MM.1S (cell line): ENCODE measurements at regions not wholly inside any gene's neighbourhood (a gene's known extent, or its start where the extent isn't known, plus 50 kb on each side); places are given as distances from the start of the nearest gene placed in this dataset.

ENCODE experiments used
- DNase-seq: peaks from one replicate; pipeline ENCODE4 v3.0.0-alpha.2; 2015
- H2AFZ ChIP-seq: fragments of 300-600 bp; sonication (generic); 2 replicates; pipeline ENCODE4 v1.6.0; 2016; ENCODE audit warnings: antibody characterized with exemption, low read length
- H3F3A ChIP-seq: fragments of 300-600 bp; sonication (generic); 2 replicates; pipeline ENCODE4 v1.6.1; 2016; ENCODE audit warnings: mild to moderate bottlenecking, antibody characterized with exemption, low read length, moderate library complexity, mixed read lengths; ENCODE audit not compliant: insufficient read depth
- H3K27ac ChIP-seq: fragments of 300-600 bp; sonication (generic); 2 replicates; pipeline ENCODE4 v1.5.1; 2016; ENCODE audit warnings: mild to moderate bottlenecking, low read length
- H3K27me3 ChIP-seq: fragments of 300-600 bp; sonication (generic); replicated peaks from 2 replicates; pipeline ENCODE4 v1.6.0; 2016; ENCODE audit warnings: low read length; ENCODE audit not compliant: insufficient read depth
- H3K36me3 ChIP-seq: fragments of 300-600 bp; sonication (generic); replicated peaks from 2 replicates; pipeline ENCODE4 v1.6.1; 2016; ENCODE audit warnings: mild to moderate bottlenecking, low read length, mixed read lengths; ENCODE audit not compliant: insufficient read depth
- H3K4me1 ChIP-seq: fragments of 300-600 bp; sonication (generic); 2 replicates; pipeline ENCODE4 v1.6.1; 2016; ENCODE audit warnings: low read length, mixed read lengths
- H3K4me2 ChIP-seq: fragments of 300-600 bp; sonication (generic); 2 replicates; pipeline ENCODE4 v1.6.0; 2016; ENCODE audit warnings: low read depth, low read length
- H3K4me3 ChIP-seq: fragments of 300-600 bp; sonication (generic); 2 replicates; pipeline ENCODE4 v1.5.1; 2016; ENCODE audit warnings: low read length, mixed read lengths
- H3K79me2 ChIP-seq: fragments of 300-600 bp; sonication (generic); 2 replicates; pipeline ENCODE4 v1.6.1; 2016; ENCODE audit warnings: mixed run types, low read length, mixed read lengths
- H3K9ac ChIP-seq: fragments of 300-600 bp; sonication (generic); 2 replicates; pipeline ENCODE4 v1.6.1; 2016; ENCODE audit warnings: low read length, mixed read lengths
- H3K9me2 ChIP-seq: fragments of 300-600 bp; sonication (generic); replicated peaks from 2 replicates; pipeline ENCODE4 v1.6.1; 2016; ENCODE audit warnings: mild to moderate bottlenecking, low read length, mixed read lengths; ENCODE audit not compliant: insufficient read depth
- H3K9me3 ChIP-seq: fragments of 300-600 bp; sonication (generic); replicated peaks from 2 replicates; pipeline ENCODE4 v1.6.1; 2016; ENCODE audit warnings: mild to moderate bottlenecking, low read length, mixed read lengths; ENCODE audit not compliant: insufficient read depth
- H4K20me1 ChIP-seq: fragments of 300-600 bp; sonication (generic); 2 replicates; pipeline ENCODE4 v1.6.1; 2016; ENCODE audit warnings: mild to moderate bottlenecking, low read length, moderate library complexity, mixed read lengths; ENCODE audit not compliant: insufficient read depth
- CTCF ChIP-seq: fragments of 300-600 bp; sonication (generic); IDR thresholded peaks from 2 replicates; pipeline ENCODE4 v1.5.1; 2016; ENCODE audit warnings: antibody characterized with exemption, low read length, mixed read lengths
- EZH2 ChIP-seq: fragments of 300-600 bp; sonication (generic); optimal IDR thresholded peaks from 2 replicates; pipeline ENCODE3; 2017; ENCODE audit warnings: low read depth, mild to moderate bottlenecking, antibody characterized with exemption, low read length, mixed read lengths
- EZH2phosphoT487 ChIP-seq: fragments of 300-600 bp; sonication (generic); IDR thresholded peaks from 2 replicates; pipeline ENCODE4 v1.6.1; 2018; ENCODE audit warnings: antibody characterized with exemption, low read length

GRCh38 chr7:119688831-119689230 lies 584.1 kb upstream of the KCND2 start:
- H3K4me3 ChIP-seq: no peak overlapping the region
- no peak overlapping the region for H3K27ac ChIP-seq
- no peaks in the 10 kb centered on the region for H4K20me1 ChIP-seq
- no peaks in the 10 kb centered on the region for H3K36me3 ChIP-seq
- no peak for DNase-seq
- no peak overlapping the region for H3K9ac ChIP-seq
- no peaks in the 10 kb centered on the region for H3K9me2 ChIP-seq
- no peak for TF ChIP-seq EZH2
- no peaks in the 10 kb centered on the region for H3K79me2 ChIP-seq
- no peaks in the 10 kb centered on the region for H3K27me3 ChIP-seq
- no peaks in the 10 kb centered on the region for H3F3A ChIP-seq
- no peak overlapping the region for H3K4me2 ChIP-seq
- no peak overlapping the region for H2AFZ ChIP-seq
- no peaks in the 10 kb centered on the region for H3K9me3 ChIP-seq
- no peaks in the 10 kb centered on the region for H3K4me1 ChIP-seq

GRCh38 chr7:119692541-119692940 lies 580.4 kb upstream of the KCND2 start:
- no peaks in the 10 kb centered on the region for H3K9me3 ChIP-seq
- H4K20me1 ChIP-seq: no peaks in the 10 kb centered on the region
- no peaks in the 10 kb centered on the region for H3K79me2 ChIP-seq
- no peak overlapping the region for H3K4me3 ChIP-seq
- TF ChIP-seq EZH2phosphoT487: no peak
- no peak for TF ChIP-seq EZH2
- no peak for TF ChIP-seq CTCF
- no peaks in the 10 kb centered on the region for H3K36me3 ChIP-seq
- no peaks in the 10 kb centered on the region for H3K9me2 ChIP-seq
- no peaks in the 10 kb centered on the region for H3K4me1 ChIP-seq
- H2AFZ ChIP-seq: no peak overlapping the region
- DNase-seq: no peak
- H3K27ac ChIP-seq: no peak overlapping the region
- no peak overlapping the region for H3K9ac ChIP-seq
- no peaks in the 10 kb centered on the region for H3K27me3 ChIP-seq
- H3F3A ChIP-seq: no peaks in the 10 kb centered on the region
- H3K4me2 ChIP-seq: no peak overlapping the region

GRCh38 chr7:119694506-119694905 lies 578.5 kb upstream of the KCND2 start:
- H3K4me2 ChIP-seq: no peak overlapping the region
- H3K9ac ChIP-seq: no peak overlapping the region
- no peaks in the 10 kb centered on the region for H3K36me3 ChIP-seq
- no peaks in the 10 kb centered on the region for H3K9me3 ChIP-seq
- H3K4me3 ChIP-seq: no peak overlapping the region
- no peaks in the 10 kb centered on the region for H3K4me1 ChIP-seq
- H2AFZ ChIP-seq: no peak overlapping the region
- H3K9me2 ChIP-seq: no peaks in the 10 kb centered on the region
- H3F3A ChIP-seq: no peaks in the 10 kb centered on the region
- TF ChIP-seq CTCF (no peak), EZH2 (no peak), EZH2phosphoT487 (no peak)
- DNase-seq: no peak
- no peaks in the 10 kb centered on the region for H3K79me2 ChIP-seq
- no peak overlapping the region for H3K27ac ChIP-seq
- H3K27me3 ChIP-seq: no peaks in the 10 kb centered on the region
- no peaks in the 10 kb centered on the region for H4K20me1 ChIP-seq

- DNase-seq: no peak
- H3K9me3 ChIP-seq: no peaks in the 10 kb centered on the region
- H3K79me2 ChIP-seq: no peaks in the 10 kb centered on the region
- H3K27ac ChIP-seq: no peak overlapping the region
- H3K9ac ChIP-seq: no peak overlapping the region
- H3K4me1 ChIP-seq: no peaks in the 10 kb centered on the region
- no peak overlapping the region for H3K4me2 ChIP-seq
- no peaks in the 10 kb centered on the region for H3K9me2 ChIP-seq
- H3K36me3 ChIP-seq: no peaks in the 10 kb centered on the region
- H3K4me3 ChIP-seq: no peak overlapping the region
- H3K27me3 ChIP-seq: no peaks in the 10 kb centered on the region
- H3F3A ChIP-seq: no peaks in the 10 kb centered on the region
- no peak overlapping the region for H2AFZ ChIP-seq
- H4K20me1 ChIP-seq: no peaks in the 10 kb centered on the region
- TF ChIP-seq EZH2phosphoT487 (no peak), CTCF (no peak), EZH2 (no peak)
Observed at GRCh38 chr7:119696336-119696735, 576.6 kb upstream of the KCND2 start.
